Astrocyte (in vitro differentiated cells and primary cell): ENCODE measurements at regions not wholly inside any gene's neighbourhood (a gene's known extent, or its start where the extent isn't known, plus 50 kb on each side); places are given as distances from the start of the nearest gene placed in this dataset.

Experiments
- DNase-seq: peaks from one replicate; pipeline ENCODE4 v3.0.0-alpha.2; 2010; ENCODE audit warnings: low read depth
- FAIRE-seq: peaks from 2 replicates; lab custom pipeline; 2011; peaks lifted over from hg19 to GRCh38; lab: Jason Lieb, UNC
- H2AFZ ChIP-seq: 2 replicates; pipeline ENCODE4 v1.6.0; 2012; ENCODE audit warnings: low read depth, low read length, inconsistent platforms
- H3K27ac ChIP-seq: 2 replicates; pipeline ENCODE4 v1.5.1; 2011; ENCODE audit warnings: low read depth, low read length, inconsistent platforms
- H3K27me3 ChIP-seq: 2 replicates; pipeline ENCODE4 v1.6.0; 2011; ENCODE audit warnings: low read length, inconsistent platforms; ENCODE audit not compliant: insufficient read depth
- H3K36me3 ChIP-seq: 2 replicates; pipeline ENCODE4 v1.5.1; 2011; ENCODE audit warnings: low read length, inconsistent platforms; ENCODE audit not compliant: insufficient read depth
- H3K4me1 ChIP-seq: 2 replicates; pipeline ENCODE4 v1.5.1; 2011; ENCODE audit warnings: low read length, inconsistent platforms; ENCODE audit not compliant: insufficient read depth
- H3K4me2 ChIP-seq: 2 replicates; pipeline ENCODE4 v1.6.0; 2012; ENCODE audit warnings: low read length, inconsistent platforms
- H3K4me3 ChIP-seq: 2 replicates; pipeline ENCODE4 v1.5.1; 2011; ENCODE audit warnings: low read depth, mild to moderate bottlenecking, low read length, inconsistent platforms; ENCODE audit not compliant: insufficient read depth
- H3K79me2 ChIP-seq: 2 replicates; pipeline ENCODE4 v1.6.0; 2012; ENCODE audit warnings: mild to moderate bottlenecking, low read length, inconsistent platforms; ENCODE audit not compliant: insufficient read depth
- H3K9ac ChIP-seq: 2 replicates; pipeline ENCODE4 v1.6.0; 2012; ENCODE audit warnings: mild to moderate bottlenecking, low read length, inconsistent platforms
- H3K9me3 ChIP-seq: 2 replicates; pipeline ENCODE4 v1.5.1; 2012; ENCODE audit warnings: low read depth, mild to moderate bottlenecking, low read length, inconsistent platforms; ENCODE audit not compliant: insufficient read depth
- H4K20me1 ChIP-seq: 2 replicates; pipeline ENCODE4 v1.6.0; 2012; ENCODE audit warnings: low read length, inconsistent platforms; ENCODE audit not compliant: insufficient read depth
- H3K27ac Mint-ChIP-seq: one replicate; pipeline ENCODE4 v1.8.0; 2021; ENCODE audit warnings: mild to moderate bottlenecking, mixed read lengths; ENCODE audit not compliant: unreplicated experiment
- H3K27me3 Mint-ChIP-seq: one replicate; pipeline ENCODE4 v1.8.0; 2021; ENCODE audit warnings: low read depth, mixed read lengths; ENCODE audit not compliant: unreplicated experiment
- H3K36me3 Mint-ChIP-seq: one replicate; pipeline ENCODE4 v1.8.0; 2021; ENCODE audit warnings: low read depth, mixed read lengths; ENCODE audit not compliant: unreplicated experiment
- H3K4me1 Mint-ChIP-seq: one replicate; pipeline ENCODE4 v1.8.0; 2021; ENCODE audit warnings: low read depth, mixed read lengths; ENCODE audit not compliant: unreplicated experiment
- H3K4me3 Mint-ChIP-seq: one replicate; pipeline ENCODE4 v1.8.0; 2021; ENCODE audit warnings: mild to moderate bottlenecking, moderate library complexity, mixed read lengths; ENCODE audit not compliant: unreplicated experiment
- H3K9me3 Mint-ChIP-seq: one replicate; pipeline ENCODE4 v1.8.0; 2021; ENCODE audit warnings: mild to moderate bottlenecking, mixed read lengths; ENCODE audit not compliant: unreplicated experiment
- EZH2 ChIP-seq: IDR thresholded peaks from 2 replicates; pipeline ENCODE4 v1.6.1; 2012; ENCODE audit warnings: mild to moderate bottlenecking, low read length, inconsistent platforms; ENCODE audit not compliant: insufficient read depth
- TF ChIP-seq, protein P1 (sequence below): IDR thresholded peaks from 2 replicates; pipeline ENCODE4 v1.5.1; 2011; ENCODE audit warnings: low read depth, mild to moderate bottlenecking, inconsistent platforms, low read length, moderate library complexity; ENCODE audit not compliant: insufficient read depth

DNA sequence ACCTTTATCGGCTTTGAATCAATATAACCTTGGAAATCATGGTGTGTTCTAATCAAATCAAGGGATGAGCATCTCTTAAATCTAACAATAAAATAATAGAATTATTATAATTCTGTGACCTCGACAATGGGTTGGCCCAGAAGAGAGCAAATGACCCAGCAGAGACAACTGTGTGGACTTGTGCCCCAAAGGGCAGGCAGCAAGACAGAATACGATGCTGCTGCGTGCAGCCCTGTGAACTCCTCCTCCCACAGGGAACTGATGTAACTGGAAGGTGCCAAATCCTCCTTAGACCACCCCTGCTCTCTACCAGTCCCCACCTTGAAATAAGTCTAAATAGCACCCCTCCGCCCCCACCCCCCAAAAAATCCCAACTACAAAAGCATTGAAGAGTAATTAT is 50.7 kb upstream of the ACAN start:
- Histone ChIP-seq H3K9ac (no peak overlapping the region), H2AFZ (no peak overlapping the region), H3K27ac (no peak overlapping the region), H3K4me1 (no peaks in the 10 kb centered on the region), H3K4me3 (no peak overlapping the region), H3K4me2 (no peak overlapping the region), H4K20me1 (no peaks in the 10 kb centered on the region), H3K9me3 (no peaks in the 10 kb centered on the region), H3K36me3 (no peaks in the 10 kb centered on the region), H3K79me2 (no peaks in the 10 kb centered on the region), H3K27me3 (peaks cover 11% of the 10 kb centered on the region)
- Mint-ChIP-seq H3K27ac (no peak overlapping the region), H3K4me1 (no peaks in the 10 kb centered on the region), H3K27me3 (peaks cover 21% of the 10 kb centered on the region), H3K9me3 (peaks cover 2% of the 10 kb centered on the region), H3K4me3 (no peak overlapping the region), H3K36me3 (no peaks in the 10 kb centered on the region)
- FAIRE-seq (no peak), DNase-seq (no peak)
- TF ChIP-seq, protein P1, sequence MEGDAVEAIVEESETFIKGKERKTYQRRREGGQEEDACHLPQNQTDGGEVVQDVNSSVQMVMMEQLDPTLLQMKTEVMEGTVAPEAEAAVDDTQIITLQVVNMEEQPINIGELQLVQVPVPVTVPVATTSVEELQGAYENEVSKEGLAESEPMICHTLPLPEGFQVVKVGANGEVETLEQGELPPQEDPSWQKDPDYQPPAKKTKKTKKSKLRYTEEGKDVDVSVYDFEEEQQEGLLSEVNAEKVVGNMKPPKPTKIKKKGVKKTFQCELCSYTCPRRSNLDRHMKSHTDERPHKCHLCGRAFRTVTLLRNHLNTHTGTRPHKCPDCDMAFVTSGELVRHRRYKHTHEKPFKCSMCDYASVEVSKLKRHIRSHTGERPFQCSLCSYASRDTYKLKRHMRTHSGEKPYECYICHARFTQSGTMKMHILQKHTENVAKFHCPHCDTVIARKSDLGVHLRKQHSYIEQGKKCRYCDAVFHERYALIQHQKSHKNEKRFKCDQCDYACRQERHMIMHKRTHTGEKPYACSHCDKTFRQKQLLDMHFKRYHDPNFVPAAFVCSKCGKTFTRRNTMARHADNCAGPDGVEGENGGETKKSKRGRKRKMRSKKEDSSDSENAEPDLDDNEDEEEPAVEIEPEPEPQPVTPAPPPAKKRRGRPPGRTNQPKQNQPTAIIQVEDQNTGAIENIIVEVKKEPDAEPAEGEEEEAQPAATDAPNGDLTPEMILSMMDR, result no peak
- no peak for TF ChIP-seq EZH2

DNA sequence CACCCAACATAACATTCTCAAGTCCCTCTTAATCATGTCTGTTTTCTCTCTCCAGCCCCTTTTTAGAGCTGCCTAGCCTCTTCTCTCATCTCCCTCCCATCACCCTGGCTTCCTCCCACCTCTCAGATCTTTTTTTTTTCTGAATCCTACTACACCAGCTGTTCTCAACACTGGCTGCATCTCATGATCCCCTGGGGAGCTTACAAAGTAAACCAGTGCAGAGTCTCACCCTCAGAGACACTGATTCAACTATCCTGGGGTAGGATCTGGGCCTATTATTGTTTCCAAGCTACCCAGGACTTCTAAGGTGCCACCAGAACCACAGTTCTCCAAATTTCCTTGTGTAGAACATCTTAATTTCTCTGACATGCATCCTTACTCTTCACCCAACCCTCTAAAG is 50.3 kb upstream of the ACAN start:
- H3K9me3 Mint-ChIP-seq, result peaks cover 2% of the 10 kb centered on the region
- H3K27me3 Mint-ChIP-seq, result peaks cover 21% of the 10 kb centered on the region
- H3K27ac Mint-ChIP-seq, result no peak overlapping the region
- H3K4me3 ChIP-seq, result no peak overlapping the region
- no peaks in the 10 kb centered on the region for H3K4me1 ChIP-seq
- no peak overlapping the region for H3K4me2 ChIP-seq
- no peaks in the 10 kb centered on the region for H3K36me3 ChIP-seq
- peaks cover 11% of the 10 kb centered on the region for H3K27me3 ChIP-seq
- TF ChIP-seq, protein P1, result no peak
- no peak for TF ChIP-seq EZH2
- no peak overlapping the region for H3K27ac ChIP-seq
- H3K79me2 ChIP-seq, result no peaks in the 10 kb centered on the region
- H4K20me1 ChIP-seq, result no peaks in the 10 kb centered on the region
- DNase-seq, result no peak
- H3K4me1 Mint-ChIP-seq, result no peaks in the 10 kb centered on the region
- H3K36me3 Mint-ChIP-seq, result no peaks in the 10 kb centered on the region
- H2AFZ ChIP-seq, result no peak overlapping the region
- no peaks in the 10 kb centered on the region for H3K9me3 ChIP-seq
- no peak overlapping the region for H3K4me3 Mint-ChIP-seq
- no peak for FAIRE-seq
- no peak overlapping the region for H3K9ac ChIP-seq
